ENCODE measurements at regions not wholly inside any gene's neighbourhood (a gene's known extent, or its start where the extent isn't known, plus 50 kb on each side); places are given as distances from the start of the nearest gene placed in this dataset.
A peak's percentile ranks its signal among the peaks of the same experiment; 100 is the strongest.
"Not testable (repeated sequence)": the region's sequence is repeated elsewhere in the genome, so short reads cannot be mapped to it uniquely, and the experiment has no call there.

- no peaks in the 10 kb centered on the region for H3K9me3 ChIP-seq (ENCODE audit: severe bottlenecking)
- no peak for TF ChIP-seq CTCF (IDR thresholded peaks at IDR 0.05; ENCODE audit: low read depth, low read length)
- no peak overlapping the region for H3K4me3 ChIP-seq (ENCODE audit: low read depth, low read length)
- no peaks in the 10 kb centered on the region for H3K36me3 ChIP-seq
- no peak for DNase-seq
- H3K27me3 ChIP-seq (ENCODE audit: insufficient read depth, low read depth, severe bottlenecking) = peaks cover 55% of the 10 kb centered on the region
- no peak overlapping the region for H3K27ac ChIP-seq
Observed at GRCh38 chr14:106513302-106513701, 986.9 kb downstream of the TMEM121 start.

GRCh38 chr14:106518054-106518943 lies 991.9 kb downstream of the TMEM121 start:
- peak; percentile 56 for TF ChIP-seq CTCF (IDR thresholded peaks at IDR 0.05; ENCODE audit: low read depth, low read length)
- Histone ChIP-seq H3K27me3 (ENCODE audit: insufficient read depth, low read depth, severe bottlenecking) (peaks cover 45% of the 10 kb centered on the region), H3K36me3 (no peaks in the 10 kb centered on the region), H3K9me3 (ENCODE audit: severe bottlenecking) (no peaks in the 10 kb centered on the region), H3K4me3 (ENCODE audit: low read depth, low read length) (no peak overlapping the region), H3K27ac (no peak overlapping the region)
- DNase-seq = peak; percentile 11

GRCh38 chr14:106522118-106522517 lies 995.7 kb downstream of the TMEM121 start:
- not testable (repeated sequence) for H3K27ac ChIP-seq; H3K4me3 ChIP-seq (ENCODE audit: low read depth, low read length); H3K9me3 ChIP-seq (ENCODE audit: severe bottlenecking); H3K36me3 ChIP-seq; DNase-seq
- peaks cover 41% of the 10 kb centered on the region for H3K27me3 ChIP-seq (ENCODE audit: insufficient read depth, low read depth, severe bottlenecking)

GRCh38 chr14:106522990-106523389 lies 996.6 kb downstream of the TMEM121 start:
- no peak overlapping the region for H3K27ac ChIP-seq
- no peaks in the 10 kb centered on the region for H3K9me3 ChIP-seq (ENCODE audit: severe bottlenecking)
- DNase-seq = no peak
- H3K4me3 ChIP-seq (ENCODE audit: low read depth, low read length) = no peak overlapping the region
- no peaks in the 10 kb centered on the region for H3K36me3 ChIP-seq
- peaks cover 34% of the 10 kb centered on the region for H3K27me3 ChIP-seq (ENCODE audit: insufficient read depth, low read depth, severe bottlenecking)
- TF ChIP-seq CTCF (IDR thresholded peaks at IDR 0.05; ENCODE audit: low read depth, low read length) = no peak

GRCh38 chr14:106528717-106529116 lies 1002.3 kb downstream of the TMEM121 start:
- Histone ChIP-seq H3K9me3 (ENCODE audit: severe bottlenecking) (no peaks in the 10 kb centered on the region), H3K27ac (no peak overlapping the region), H3K27me3 (ENCODE audit: insufficient read depth, low read depth, severe bottlenecking) (peaks cover 19% of the 10 kb centered on the region), H3K36me3 (no peaks in the 10 kb centered on the region), H3K4me3 (ENCODE audit: low read depth, low read length) (no peak overlapping the region)
- no peak for TF ChIP-seq CTCF (IDR thresholded peaks at IDR 0.05; ENCODE audit: low read depth, low read length)
- no peak for DNase-seq

- no peak for DNase-seq
- Histone ChIP-seq H3K27me3 (ENCODE audit: insufficient read depth, low read depth, severe bottlenecking) (peaks cover 14% of the 10 kb centered on the region), H3K9me3 (ENCODE audit: severe bottlenecking) (no peaks in the 10 kb centered on the region), H3K36me3 (no peaks in the 10 kb centered on the region), H3K27ac (no peak overlapping the region), H3K4me3 (ENCODE audit: low read depth, low read length) (no peak overlapping the region)
- no peak for TF ChIP-seq CTCF (IDR thresholded peaks at IDR 0.05; ENCODE audit: low read depth, low read length)
Observed at GRCh38 chr14:106530031-106530422, 1003.6 kb downstream of the TMEM121 start.
